HepG2 (cell line): ENCODE measurements at regions not wholly inside any gene's neighbourhood (a gene's known extent, or its start where the extent isn't known, plus 50 kb on each side); places are given as distances from the start of the nearest gene placed in this dataset.

Experiments
- CHCHD3 ChIP-seq: sonication (generic); formaldehyde crosslinking; IDR thresholded peaks from 2 replicates; pipeline ENCODE4 v1.8.0; 2022; ENCODE audit warnings: mild to moderate bottlenecking, missing genetic modification reagents, moderate library complexity
- SATB2 ChIP-seq: sonication (generic); formaldehyde crosslinking; IDR thresholded peaks from 2 replicates; pipeline ENCODE4 v1.5.0; 2020; ENCODE audit warnings: missing genetic modification reagents
- XBP1 ChIP-seq: sonication (generic); formaldehyde crosslinking; IDR thresholded peaks from 2 replicates; pipeline ENCODE4 v1.5.0; 2020; ENCODE audit warnings: missing genetic modification reagents
- ZNF232 ChIP-seq: sonication (generic); formaldehyde crosslinking; IDR thresholded peaks from 2 replicates; pipeline ENCODE4 v1.4.0; 2020; ENCODE audit warnings: missing genetic modification reagents, borderline replicate concordance
- ZNF720 ChIP-seq: sonication (generic); formaldehyde crosslinking; IDR thresholded peaks from 2 replicates; pipeline ENCODE4 v1.4.0; 2020; ENCODE audit warnings: missing genetic modification reagents
- ZNF766 ChIP-seq: sonication (generic); formaldehyde crosslinking; IDR thresholded peaks from 2 replicates; pipeline ENCODE4 v1.5.0; 2020; ENCODE audit warnings: missing genetic modification reagents, borderline replicate concordance
- ZNF772 ChIP-seq: sonication (generic); formaldehyde crosslinking; IDR thresholded peaks from 2 replicates; pipeline ENCODE4 v1.5.0; 2020; ENCODE audit warnings: mild to moderate bottlenecking, missing genetic modification reagents
- ZSCAN5A ChIP-seq: sonication (generic); formaldehyde crosslinking; IDR thresholded peaks from 2 replicates; pipeline ENCODE4 v1.8.0; 2022; ENCODE audit warnings: mild to moderate bottlenecking, missing genetic modification reagents, borderline replicate concordance
- TF ChIP-seq, protein P1 (sequence below): sonication (generic); formaldehyde crosslinking; IDR thresholded peaks from 2 replicates; pipeline ENCODE4 v1.4.0; 2020; ENCODE audit warnings: missing genetic modification reagents, borderline replicate concordance
- TF ChIP-seq, protein P2 (sequence below): sonication (generic); formaldehyde crosslinking; IDR thresholded peaks from 2 replicates; pipeline ENCODE4 v1.4.0; 2020; ENCODE audit warnings: missing genetic modification reagents
- TF ChIP-seq, protein P3 (sequence below): sonication (generic); formaldehyde crosslinking; IDR thresholded peaks from 2 replicates; pipeline ENCODE4 v1.4.0; 2020; ENCODE audit warnings: mild to moderate bottlenecking, missing genetic modification reagents
- TF ChIP-seq, protein P4 (sequence below): sonication (generic); formaldehyde crosslinking; IDR thresholded peaks from 2 replicates; pipeline ENCODE4 v1.4.0; 2020; ENCODE audit warnings: missing genetic modification reagents

DNA sequence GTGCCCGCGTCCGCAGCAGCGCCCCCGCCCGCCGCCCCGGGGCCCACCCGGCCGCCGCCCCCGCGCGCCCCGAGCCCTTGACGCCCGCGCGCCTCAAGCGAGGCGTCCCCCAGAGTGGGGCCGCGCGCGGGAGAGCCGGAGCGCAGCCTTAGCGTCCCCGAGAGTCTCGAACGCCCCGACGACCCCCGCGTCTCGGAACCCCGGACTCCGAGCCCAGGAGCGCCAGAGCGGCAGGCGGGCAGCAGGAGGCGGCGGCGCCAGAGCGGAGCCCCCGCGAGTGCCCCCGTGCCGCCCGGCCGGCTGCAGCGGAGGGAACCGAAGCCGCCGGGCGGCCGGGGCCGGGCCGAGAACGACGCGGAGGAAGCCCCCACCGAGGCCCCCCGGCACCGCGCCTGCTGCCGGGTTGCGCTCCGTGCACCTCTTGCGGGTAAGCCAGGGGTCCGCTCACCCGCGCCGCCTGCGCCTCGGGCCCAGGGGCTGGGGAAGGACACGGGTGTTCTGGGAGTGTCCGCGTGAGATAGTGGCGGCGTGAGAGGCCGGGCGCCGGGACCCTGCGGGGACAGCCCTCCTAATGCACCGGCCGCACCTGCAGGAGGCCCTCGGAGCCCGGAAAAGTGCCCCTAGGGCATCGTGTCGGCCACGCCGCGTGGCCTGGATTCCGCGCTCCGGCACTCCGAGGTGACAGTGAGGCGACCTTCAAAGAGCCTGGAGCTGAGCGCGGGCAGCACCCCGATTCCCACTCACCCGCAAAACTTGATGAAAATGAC, 52.0 kb upstream of the ULK4 start (continued):
- TF ChIP-seq ZNF232 = 0 out of 2 replicates have a peak, but pooled peaks have one; percentile 53
- TF ChIP-seq, protein P1, sequence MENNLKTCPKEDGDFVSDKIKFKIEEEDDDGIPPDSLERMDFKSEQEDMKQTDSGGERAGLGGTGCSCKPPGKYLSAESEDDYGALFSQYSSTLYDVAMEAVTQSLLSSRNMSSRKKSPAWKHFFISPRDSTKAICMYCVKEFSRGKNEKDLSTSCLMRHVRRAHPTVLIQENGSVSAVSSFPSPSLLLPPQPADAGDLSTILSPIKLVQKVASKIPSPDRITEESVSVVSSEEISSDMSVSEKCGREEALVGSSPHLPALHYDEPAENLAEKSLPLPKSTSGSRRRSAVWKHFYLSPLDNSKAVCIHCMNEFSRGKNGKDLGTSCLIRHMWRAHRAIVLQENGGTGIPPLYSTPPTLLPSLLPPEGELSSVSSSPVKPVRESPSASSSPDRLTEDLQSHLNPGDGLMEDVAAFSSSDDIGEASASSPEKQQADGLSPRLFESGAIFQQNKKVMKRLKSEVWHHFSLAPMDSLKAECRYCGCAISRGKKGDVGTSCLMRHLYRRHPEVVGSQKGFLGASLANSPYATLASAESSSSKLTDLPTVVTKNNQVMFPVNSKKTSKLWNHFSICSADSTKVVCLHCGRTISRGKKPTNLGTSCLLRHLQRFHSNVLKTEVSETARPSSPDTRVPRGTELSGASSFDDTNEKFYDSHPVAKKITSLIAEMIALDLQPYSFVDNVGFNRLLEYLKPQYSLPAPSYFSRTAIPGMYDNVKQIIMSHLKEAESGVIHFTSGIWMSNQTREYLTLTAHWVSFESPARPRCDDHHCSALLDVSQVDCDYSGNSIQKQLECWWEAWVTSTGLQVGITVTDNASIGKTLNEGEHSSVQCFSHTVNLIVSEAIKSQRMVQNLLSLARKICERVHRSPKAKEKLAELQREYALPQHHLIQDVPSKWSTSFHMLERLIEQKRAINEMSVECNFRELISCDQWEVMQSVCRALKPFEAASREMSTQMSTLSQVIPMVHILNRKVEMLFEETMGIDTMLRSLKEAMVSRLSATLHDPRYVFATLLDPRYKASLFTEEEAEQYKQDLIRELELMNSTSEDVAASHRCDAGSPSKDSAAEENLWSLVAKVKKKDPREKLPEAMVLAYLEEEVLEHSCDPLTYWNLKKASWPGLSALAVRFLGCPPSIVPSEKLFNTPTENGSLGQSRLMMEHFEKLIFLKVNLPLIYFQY = no peak
- TF ChIP-seq SATB2 = 0 out of 2 replicates have a peak, but pooled peaks have one; percentile 74
- 0 out of 2 replicates have a peak, but pooled peaks have one; percentile 47 for TF ChIP-seq XBP1 (CRISPR knock-in tag)
- TF ChIP-seq ZNF766 (CRISPR knock-in tag) = 0 out of 2 replicates have a peak, but pooled peaks have one; percentile 31
- TF ChIP-seq, protein P2, sequence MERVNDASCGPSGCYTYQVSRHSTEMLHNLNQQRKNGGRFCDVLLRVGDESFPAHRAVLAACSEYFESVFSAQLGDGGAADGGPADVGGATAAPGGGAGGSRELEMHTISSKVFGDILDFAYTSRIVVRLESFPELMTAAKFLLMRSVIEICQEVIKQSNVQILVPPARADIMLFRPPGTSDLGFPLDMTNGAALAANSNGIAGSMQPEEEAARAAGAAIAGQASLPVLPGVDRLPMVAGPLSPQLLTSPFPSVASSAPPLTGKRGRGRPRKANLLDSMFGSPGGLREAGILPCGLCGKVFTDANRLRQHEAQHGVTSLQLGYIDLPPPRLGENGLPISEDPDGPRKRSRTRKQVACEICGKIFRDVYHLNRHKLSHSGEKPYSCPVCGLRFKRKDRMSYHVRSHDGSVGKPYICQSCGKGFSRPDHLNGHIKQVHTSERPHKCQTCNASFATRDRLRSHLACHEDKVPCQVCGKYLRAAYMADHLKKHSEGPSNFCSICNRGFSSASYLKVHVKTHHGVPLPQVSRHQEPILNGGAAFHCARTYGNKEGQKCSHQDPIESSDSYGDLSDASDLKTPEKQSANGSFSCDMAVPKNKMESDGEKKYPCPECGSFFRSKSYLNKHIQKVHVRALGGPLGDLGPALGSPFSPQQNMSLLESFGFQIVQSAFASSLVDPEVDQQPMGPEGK (CRISPR knock-in tag) = peak; percentile 49
- TF ChIP-seq, protein P3, sequence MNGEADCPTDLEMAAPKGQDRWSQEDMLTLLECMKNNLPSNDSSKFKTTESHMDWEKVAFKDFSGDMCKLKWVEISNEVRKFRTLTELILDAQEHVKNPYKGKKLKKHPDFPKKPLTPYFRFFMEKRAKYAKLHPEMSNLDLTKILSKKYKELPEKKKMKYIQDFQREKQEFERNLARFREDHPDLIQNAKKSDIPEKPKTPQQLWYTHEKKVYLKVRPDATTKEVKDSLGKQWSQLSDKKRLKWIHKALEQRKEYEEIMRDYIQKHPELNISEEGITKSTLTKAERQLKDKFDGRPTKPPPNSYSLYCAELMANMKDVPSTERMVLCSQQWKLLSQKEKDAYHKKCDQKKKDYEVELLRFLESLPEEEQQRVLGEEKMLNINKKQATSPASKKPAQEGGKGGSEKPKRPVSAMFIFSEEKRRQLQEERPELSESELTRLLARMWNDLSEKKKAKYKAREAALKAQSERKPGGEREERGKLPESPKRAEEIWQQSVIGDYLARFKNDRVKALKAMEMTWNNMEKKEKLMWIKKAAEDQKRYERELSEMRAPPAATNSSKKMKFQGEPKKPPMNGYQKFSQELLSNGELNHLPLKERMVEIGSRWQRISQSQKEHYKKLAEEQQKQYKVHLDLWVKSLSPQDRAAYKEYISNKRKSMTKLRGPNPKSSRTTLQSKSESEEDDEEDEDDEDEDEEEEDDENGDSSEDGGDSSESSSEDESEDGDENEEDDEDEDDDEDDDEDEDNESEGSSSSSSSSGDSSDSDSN (CRISPR knock-in tag) = peak; percentile 48; the same call in 1 of the 2 replicates
- no peak for TF ChIP-seq ZSCAN5A (CRISPR knock-in tag)
- TF ChIP-seq, protein P4, sequence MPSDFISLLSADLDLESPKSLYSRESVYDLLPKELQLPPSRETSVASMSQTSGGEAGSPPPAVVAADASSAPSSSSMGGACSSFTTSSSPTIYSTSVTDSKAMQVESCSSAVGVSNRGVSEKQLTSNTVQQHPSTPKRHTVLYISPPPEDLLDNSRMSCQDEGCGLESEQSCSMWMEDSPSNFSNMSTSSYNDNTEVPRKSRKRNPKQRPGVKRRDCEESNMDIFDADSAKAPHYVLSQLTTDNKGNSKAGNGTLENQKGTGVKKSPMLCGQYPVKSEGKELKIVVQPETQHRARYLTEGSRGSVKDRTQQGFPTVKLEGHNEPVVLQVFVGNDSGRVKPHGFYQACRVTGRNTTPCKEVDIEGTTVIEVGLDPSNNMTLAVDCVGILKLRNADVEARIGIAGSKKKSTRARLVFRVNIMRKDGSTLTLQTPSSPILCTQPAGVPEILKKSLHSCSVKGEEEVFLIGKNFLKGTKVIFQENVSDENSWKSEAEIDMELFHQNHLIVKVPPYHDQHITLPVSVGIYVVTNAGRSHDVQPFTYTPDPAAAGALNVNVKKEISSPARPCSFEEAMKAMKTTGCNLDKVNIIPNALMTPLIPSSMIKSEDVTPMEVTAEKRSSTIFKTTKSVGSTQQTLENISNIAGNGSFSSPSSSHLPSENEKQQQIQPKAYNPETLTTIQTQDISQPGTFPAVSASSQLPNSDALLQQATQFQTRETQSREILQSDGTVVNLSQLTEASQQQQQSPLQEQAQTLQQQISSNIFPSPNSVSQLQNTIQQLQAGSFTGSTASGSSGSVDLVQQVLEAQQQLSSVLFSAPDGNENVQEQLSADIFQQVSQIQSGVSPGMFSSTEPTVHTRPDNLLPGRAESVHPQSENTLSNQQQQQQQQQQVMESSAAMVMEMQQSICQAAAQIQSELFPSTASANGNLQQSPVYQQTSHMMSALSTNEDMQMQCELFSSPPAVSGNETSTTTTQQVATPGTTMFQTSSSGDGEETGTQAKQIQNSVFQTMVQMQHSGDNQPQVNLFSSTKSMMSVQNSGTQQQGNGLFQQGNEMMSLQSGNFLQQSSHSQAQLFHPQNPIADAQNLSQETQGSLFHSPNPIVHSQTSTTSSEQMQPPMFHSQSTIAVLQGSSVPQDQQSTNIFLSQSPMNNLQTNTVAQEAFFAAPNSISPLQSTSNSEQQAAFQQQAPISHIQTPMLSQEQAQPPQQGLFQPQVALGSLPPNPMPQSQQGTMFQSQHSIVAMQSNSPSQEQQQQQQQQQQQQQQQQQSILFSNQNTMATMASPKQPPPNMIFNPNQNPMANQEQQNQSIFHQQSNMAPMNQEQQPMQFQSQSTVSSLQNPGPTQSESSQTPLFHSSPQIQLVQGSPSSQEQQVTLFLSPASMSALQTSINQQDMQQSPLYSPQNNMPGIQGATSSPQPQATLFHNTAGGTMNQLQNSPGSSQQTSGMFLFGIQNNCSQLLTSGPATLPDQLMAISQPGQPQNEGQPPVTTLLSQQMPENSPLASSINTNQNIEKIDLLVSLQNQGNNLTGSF (CRISPR knock-in tag) = peak; percentile 66; the same call in 1 of the 2 replicates
- peak; percentile 20; the same call in 1 of the 2 replicates for TF ChIP-seq ZNF772 (CRISPR knock-in tag)
- TF ChIP-seq ZNF720 (CRISPR knock-in tag) = no peak
- 0 out of 2 replicates have a peak, but pooled peaks have one; percentile 15 for TF ChIP-seq CHCHD3 (CRISPR knock-in tag)
